T-cell (primary cell): ENCODE measurements at regions not wholly inside any gene's neighbourhood (a gene's known extent, or its start where the extent isn't known, plus 50 kb on each side); places are given as distances from the start of the nearest gene placed in this dataset.
"Not testable (repeated sequence)": the region's sequence is repeated elsewhere in the genome, so short reads cannot be mapped to it uniquely, and the experiment has no call there.

Source experiments
- ATAC-seq, 4 experiments: fragments of 200-7000 bp in 3 of 4; fragments of 150-1000 bp in 1 of 4; cut with Tn5 transposase; replicated peaks in 1 of 4; 1 replicate in 3 of 4; 2 replicates in 1 of 4; pipeline ENCODE4 v1.10.0; 2021; ENCODE audit warnings: moderate library complexity in 3 of 4, mild to moderate bottlenecking in 2 of 4, moderate number of reproducible peaks in 1 of 4
- CTCF ChIA-PET, 2 donors: fragments of 300-600 bp; sonication (Branson Sonifier 250); formaldehyde crosslinking; loops; one replicate each; lab custom pipeline; 2022; ENCODE audit warnings: antibody characterized with exemption in 2 of 2; lab: Charles Lee
- POLR2A ChIA-PET, 2 donors: fragments of 300-600 bp; sonication (Branson Sonifier 250); formaldehyde crosslinking; loops; one replicate each; lab custom pipeline; 2022; ENCODE audit warnings: antibody characterized with exemption in 2 of 2; lab: Charles Lee
- DNase-seq, 35 experiments: peaks; one replicate each; pipeline versions ENCODE4 v3.0.0 to v3.0.0-alpha.2; 2013 to 2023
- H3K27ac ChIP-seq: one replicate; pipeline ENCODE4 v1.5.1; 2013; ENCODE audit warnings: low read length
- H3K27me3 ChIP-seq, 2 experiments: replicated peaks in 1 of 2; 1 replicate in 1 of 2; 2 replicates in 1 of 2; pipeline versions ENCODE4 v1.6.1 to v1.7.0; 2013; ENCODE audit warnings: low read length in 1 of 2, mixed read lengths in 1 of 2; ENCODE audit not compliant: control insufficient read depth in 2 of 2, insufficient read depth in 2 of 2; ENCODE audit errors: extremely low read depth in 1 of 2
- H3K36me3 ChIP-seq, 2 donors: 1 replicate in 1 of 2; 2 replicates in 1 of 2; pipeline versions ENCODE4 v1.6.1 to v1.7.0; 2013; ENCODE audit warnings: low read length in 1 of 2; ENCODE audit not compliant: control insufficient read depth in 2 of 2, insufficient read depth in 1 of 2; ENCODE audit errors: extremely low read depth in 1 of 2
- H3K4me1 ChIP-seq, 2 experiments: 1 replicate in 1 of 2; 2 replicates in 1 of 2; pipeline versions ENCODE4 v1.6.1 to v1.7.0; 2013; ENCODE audit warnings: low read length in 2 of 2, mixed read lengths in 1 of 2; ENCODE audit not compliant: insufficient read depth in 2 of 2, control insufficient read depth in 1 of 2; ENCODE audit errors: extremely low read depth in 1 of 2
- H3K4me3 ChIP-seq, 2 donors: 1 replicate in 1 of 2; 2 replicates in 1 of 2; pipeline versions ENCODE4 v1.5.1 to v1.7.0; 2013; ENCODE audit warnings: mild to moderate bottlenecking in 2 of 2, low read length in 1 of 2, moderate library complexity in 1 of 2; ENCODE audit not compliant: control insufficient read depth in 1 of 2; ENCODE audit errors: extremely low read depth in 1 of 2
- H3K9me3 ChIP-seq: 2 replicates; pipeline ENCODE4 v1.7.0; 2013
- H3K27ac Mint-ChIP-seq, 2 donors: one replicate each; pipeline ENCODE4 v1.8.0; 2020 to 2021; ENCODE audit warnings: mild to moderate bottlenecking in 2 of 2, mixed read lengths in 2 of 2
- H3K27me3 Mint-ChIP-seq, 2 donors: one replicate each; pipeline ENCODE4 v1.8.0; 2021 to 2022; ENCODE audit warnings: mixed read lengths in 2 of 2
- H3K36me3 Mint-ChIP-seq: one replicate; pipeline ENCODE4 v1.8.0; 2021; ENCODE audit warnings: mixed read lengths
- H3K4me1 Mint-ChIP-seq, 3 donors: one replicate each; pipeline ENCODE4 v1.8.0; 2020 to 2022; ENCODE audit warnings: mixed read lengths in 3 of 3, mild to moderate bottlenecking in 1 of 3
- H3K4me3 Mint-ChIP-seq, 3 donors: one replicate each; pipeline ENCODE4 v1.8.0; 2020 to 2022; ENCODE audit warnings: mild to moderate bottlenecking in 3 of 3, mixed read lengths in 3 of 3, moderate library complexity in 3 of 3
- H3K9me3 Mint-ChIP-seq, 3 donors: one replicate each; pipeline ENCODE4 v1.8.0; 2020 to 2022; ENCODE audit warnings: mixed read lengths in 3 of 3
- WGBS: methylation state at CpG from one replicate; pipeline ENCODE4 v1.1.5; 2013; ENCODE audit warnings: missing lambda C conversion rate; ENCODE audit not compliant: insufficient coverage; 5-methylcytosine and 5-hydroxymethylcytosine counted together

- ATAC-seq, H3K27ac Mint-ChIP-seq, H3K9me3 Mint-ChIP-seq, POLR2A ChIA-PET, H3K4me1 Mint-ChIP-seq, H3K4me3 ChIP-seq, H3K36me3 Mint-ChIP-seq, CTCF ChIA-PET, H3K4me3 Mint-ChIP-seq, H3K27me3 ChIP-seq, H3K9me3 ChIP-seq, H3K4me1 ChIP-seq, H3K36me3 ChIP-seq, H3K27me3 Mint-ChIP-seq, H3K27ac ChIP-seq, DNase-seq: not testable (repeated sequence)
- no CpG with 5 or more reads among the region's 3 CpGs for WGBS
Measured at GRCh38 chr12:54799966-54800365, 54.4 kb upstream of the MUCL1 start.

- Histone ChIP-seq H3K36me3 (no peaks in the 10 kb centered on the region), H3K27me3 (peaks cover 0 to 2% of the 10 kb centered on the region in 2 experiments), H3K27ac (no peak overlapping the region), H3K4me1 (no peaks in the 10 kb centered on the region), H3K4me3 (no peak overlapping the region), H3K9me3 (no peaks in the 10 kb centered on the region)
- Mint-ChIP-seq H3K4me1 (no peaks in the 10 kb centered on the region), H3K9me3 (no peaks in the 10 kb centered on the region), H3K36me3 (no peaks in the 10 kb centered on the region), H3K4me3 (no peak overlapping the region), H3K27ac (no peak overlapping the region), H3K27me3 (peaks cover 2 to 9% of the 10 kb centered on the region in 2 donors)
- POLR2A ChIA-PET = no interaction called here
- CTCF ChIA-PET = no interaction called here
- ATAC-seq = no peak
- DNase-seq = no peak
- no CpG with 5 or more reads among the region's 1 CpG for WGBS
Measured at GRCh38 chr12:54798651-54799050, 55.7 kb upstream of the MUCL1 start.

DNA sequence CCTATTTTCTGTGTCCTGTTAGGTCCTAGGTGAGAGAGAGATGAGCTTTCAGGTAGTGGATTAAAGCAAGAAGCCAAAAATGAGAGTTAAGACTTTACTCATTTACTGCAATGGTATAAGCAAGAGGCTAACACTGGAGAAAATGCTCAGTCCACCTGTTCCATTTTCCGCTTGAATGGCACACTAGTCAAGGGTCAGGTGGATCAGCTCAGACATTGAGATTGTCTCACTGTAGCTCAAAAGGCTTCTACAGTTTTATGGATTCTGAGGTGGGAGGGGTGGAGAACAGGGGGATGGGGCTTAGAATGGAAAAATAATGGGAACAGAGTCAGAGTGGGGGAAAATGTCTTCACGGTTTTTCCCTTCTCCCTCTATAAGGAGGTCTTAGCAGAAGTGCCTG lies 57.3 kb upstream of the MUCL1 start:
- 100% methylated on average over 1 of the region's 2 CpGs for WGBS
- POLR2A ChIA-PET = interaction anchor here in 1 of 2 donors (0.6 kb wide), 1 partner anchor 161 kb away, joined by 3 read pairs; no protein-coding TSS in a partner anchor
- Histone ChIP-seq H3K4me3 (no peak overlapping the region), H3K9me3 (no peaks in the 10 kb centered on the region), H3K36me3 (no peaks in the 10 kb centered on the region), H3K27ac (no peak overlapping the region), H3K4me1 (no peaks in the 10 kb centered on the region), H3K27me3 (peaks cover 0 to 2% of the 10 kb centered on the region in 2 experiments)
- Mint-ChIP-seq H3K4me1 (no peaks in the 10 kb centered on the region), H3K36me3 (no peaks in the 10 kb centered on the region), H3K9me3 (no peaks in the 10 kb centered on the region), H3K4me3 (no peak overlapping the region), H3K27ac (no peak overlapping the region), H3K27me3 (peaks cover 2 to 9% of the 10 kb centered on the region in 2 donors)
- DNase-seq (no peak), ATAC-seq (no peak)
- CTCF ChIA-PET = interaction anchor here in 1 of 2 donors (0.9 kb wide), 1 partner anchor 196 kb away, joined by 4 read pairs; no protein-coding TSS in a partner anchor

- CTCF ChIA-PET = no interaction called here
- Histone ChIP-seq H3K4me3 (no peak overlapping the region), H3K9me3 (no peaks in the 10 kb centered on the region), H3K27me3 (peaks cover 0 to 2% of the 10 kb centered on the region in 2 experiments), H3K4me1 (no peaks in the 10 kb centered on the region), H3K27ac (no peak overlapping the region), H3K36me3 (no peaks in the 10 kb centered on the region)
- H3K4me1 Mint-ChIP-seq = no peaks in the 10 kb centered on the region
- H3K27ac Mint-ChIP-seq = no peak overlapping the region
- H3K9me3 Mint-ChIP-seq = no peaks in the 10 kb centered on the region
- no peak overlapping the region for H3K4me3 Mint-ChIP-seq
- no peak for DNase-seq
- ATAC-seq = no peak
- no peaks in the 10 kb centered on the region for H3K36me3 Mint-ChIP-seq
- peaks cover 2 to 9% of the 10 kb centered on the region in 2 donors for H3K27me3 Mint-ChIP-seq
- POLR2A ChIA-PET = no interaction called here
- 91% methylated on average over 1 of the region's 6 CpGs for WGBS
Measured at GRCh38 chr12:54795644-54796043, 58.7 kb upstream of the MUCL1 start.

DNA sequence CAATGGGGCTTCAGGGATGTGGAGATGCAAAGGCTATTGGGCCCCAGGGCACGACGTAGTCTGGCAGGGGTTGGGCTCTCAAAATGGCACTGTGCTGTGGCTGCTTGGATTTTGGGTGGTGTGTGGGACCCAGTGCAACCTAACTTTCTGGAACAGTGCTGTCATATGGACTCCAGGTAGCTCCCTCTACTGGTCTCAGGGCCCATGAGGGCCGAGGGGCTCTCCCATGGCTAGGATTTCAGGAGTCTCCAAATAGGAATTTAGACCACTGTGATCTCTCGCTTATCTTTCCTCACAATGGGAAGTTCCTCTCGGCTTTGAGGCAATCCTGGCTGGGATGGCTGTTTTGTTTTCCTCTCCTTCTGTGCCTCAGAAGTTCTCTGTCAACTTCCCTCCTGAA lies 68.2 kb upstream of the MUCL1 start:
- no peaks in the 10 kb centered on the region for H3K36me3 ChIP-seq
- H3K9me3 Mint-ChIP-seq = peaks cover 17 to 25% (median 22%) of the 10 kb centered on the region in 3 donors
- 72% methylated on average over 3 of the region's 5 CpGs for WGBS

DNA sequence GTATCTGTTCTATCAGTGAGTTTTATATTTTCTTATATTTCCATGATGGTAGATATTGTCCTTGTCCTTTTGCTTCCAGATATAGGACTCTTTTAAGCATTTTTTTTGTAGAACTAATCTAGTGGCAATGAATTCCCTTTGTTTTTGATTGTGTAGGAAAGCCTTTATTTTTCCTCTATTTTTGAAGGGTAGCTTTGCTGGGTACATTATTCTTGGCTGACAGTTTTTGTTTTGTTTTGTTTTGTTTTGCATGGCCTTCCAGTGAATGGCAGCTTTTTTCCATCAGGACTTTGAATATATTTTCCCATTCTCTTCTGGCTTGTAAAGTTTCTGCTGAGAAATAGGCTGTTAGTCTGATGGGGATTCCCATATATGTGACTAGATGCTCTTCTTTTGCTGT lies 70.2 kb upstream of the MUCL1 start:
- peaks cover 10 to 15% of the 10 kb centered on the region in 2 donors for H3K27me3 Mint-ChIP-seq
- no peaks in the 10 kb centered on the region for H3K4me1 ChIP-seq
- no peaks in the 10 kb centered on the region for H3K36me3 ChIP-seq
- H3K36me3 Mint-ChIP-seq = no peaks in the 10 kb centered on the region
- no peak overlapping the region for H3K4me3 ChIP-seq
- no peak overlapping the region for H3K27ac Mint-ChIP-seq
- no peak overlapping the region for H3K4me3 Mint-ChIP-seq
- no peak overlapping the region for H3K27ac ChIP-seq
- H3K27me3 ChIP-seq = peaks cover 0 to 9% of the 10 kb centered on the region in 2 experiments
- H3K9me3 Mint-ChIP-seq = peaks cover 17 to 25% (median 22%) of the 10 kb centered on the region in 3 donors
- no peak for ATAC-seq
- peaks cover 0 to 4% (median 2%) of the 10 kb centered on the region in 3 donors for H3K4me1 Mint-ChIP-seq
- CTCF ChIA-PET = no interaction called here
- DNase-seq = no peak
- POLR2A ChIA-PET = no interaction called here
- H3K9me3 ChIP-seq = no peaks in the 10 kb centered on the region

More for the DNA sequence above, 68.2 kb upstream of the MUCL1 start:
- Mint-ChIP-seq H3K27me3 (peaks cover 10 to 12% of the 10 kb centered on the region in 2 donors), H3K4me1 (peaks cover 0 to 1% (median 0%) of the 10 kb centered on the region in 3 donors), H3K4me3 (no peak overlapping the region), H3K27ac (no peak overlapping the region), H3K36me3 (no peaks in the 10 kb centered on the region)
- DNase-seq (no peak), ATAC-seq (no peak)
- Histone ChIP-seq H3K4me3 (no peak overlapping the region), H3K9me3 (no peaks in the 10 kb centered on the region), H3K27me3 (peaks cover 0 to 9% of the 10 kb centered on the region in 2 experiments), H3K27ac (no peak overlapping the region), H3K4me1 (no peaks in the 10 kb centered on the region)
- ChIA-PET POLR2A (no interaction called here), CTCF (no interaction called here)

GRCh38 chr12:54777031-54777430 lies 77.3 kb upstream of the MUCL1 start:
- H3K36me3 ChIP-seq, POLR2A ChIA-PET, H3K36me3 Mint-ChIP-seq, H3K4me3 ChIP-seq, H3K9me3 Mint-ChIP-seq, H3K27ac ChIP-seq, H3K27me3 ChIP-seq, H3K4me1 ChIP-seq, H3K9me3 ChIP-seq: not testable (repeated sequence)
- Mint-ChIP-seq H3K27me3 (peaks cover 14 to 25% of the 10 kb centered on the region in 2 donors), H3K4me3 (peak overlapping the region in 2 of 3 donors; percentile 48 to 50), H3K27ac (peak overlapping the region; percentile 70 to 75), H3K4me1 (peaks cover 21 to 44% (median 37%) of the 10 kb centered on the region in 3 donors)
- peak in 25 of 35 experiments; percentile 2 to 47 (median 23) for DNase-seq
- ATAC-seq = peak; percentile 34 to 85 (median 52)
- CTCF ChIA-PET = interaction anchor here in 1 of 2 donors (0.9 kb wide), 1 partner anchor 295 kb away, joined by 3 read pairs; no protein-coding TSS in a partner anchor
- WGBS = 29% methylated on average over 1 of the region's 1 CpG
